ENCODE measurements at regions not wholly inside any gene's neighbourhood (a gene's known extent, or its start where the extent isn't known, plus 50 kb on each side); places are given as distances from the start of the nearest gene placed in this dataset.

GRCh38 chr4:179536694-179537093 is 2094.5 kb upstream of the AGA start:
- Mint-ChIP-seq H3K27ac (ENCODE audit: unreplicated experiment) (no peak overlapping the region), H3K36me3 (ENCODE audit: unreplicated experiment) (no peaks in the 10 kb centered on the region), H3K4me3 (ENCODE audit: unreplicated experiment) (no peak overlapping the region), H3K4me1 (ENCODE audit: unreplicated experiment) (peaks cover 3% of the 10 kb centered on the region), H3K27me3 (ENCODE audit: unreplicated experiment) (peaks cover 4% of the 10 kb centered on the region), H3K9me3 (ENCODE audit: unreplicated experiment) (no peaks in the 10 kb centered on the region)
- no peak for TF ChIP-seq CTCF (IDR thresholded peaks at IDR 0.05)
- no peak for DNase-seq (ENCODE audit: extremely low spot score, unreplicated experiment)

- DNase-seq (ENCODE audit: extremely low spot score, unreplicated experiment): no peak
- peaks cover 8% of the 10 kb centered on the region for H3K27me3 Mint-ChIP-seq (ENCODE audit: unreplicated experiment)
- no peaks in the 10 kb centered on the region for H3K9me3 Mint-ChIP-seq (ENCODE audit: unreplicated experiment)
- TF ChIP-seq CTCF (IDR thresholded peaks at IDR 0.05): no peak
- no peaks in the 10 kb centered on the region for H3K36me3 Mint-ChIP-seq (ENCODE audit: unreplicated experiment)
- H3K4me3 Mint-ChIP-seq (ENCODE audit: unreplicated experiment): no peak overlapping the region
- H3K27ac Mint-ChIP-seq (ENCODE audit: unreplicated experiment): no peak overlapping the region
- no peaks in the 10 kb centered on the region for H3K4me1 Mint-ChIP-seq (ENCODE audit: unreplicated experiment)
These were observed 2097.4 kb upstream of the AGA start for GRCh38 chr4:179539641-179540040.

GRCh38 chr4:179543771-179544170 is 2101.5 kb upstream of the AGA start:
- TF ChIP-seq CTCF (IDR thresholded peaks at IDR 0.05): no peak
- DNase-seq (ENCODE audit: extremely low spot score, unreplicated experiment): no peak
- Mint-ChIP-seq H3K4me1 (ENCODE audit: unreplicated experiment) (no peaks in the 10 kb centered on the region), H3K36me3 (ENCODE audit: unreplicated experiment) (no peaks in the 10 kb centered on the region), H3K27ac (ENCODE audit: unreplicated experiment) (no peak overlapping the region), H3K4me3 (ENCODE audit: unreplicated experiment) (no peak overlapping the region), H3K27me3 (ENCODE audit: unreplicated experiment) (peaks cover 8% of the 10 kb centered on the region), H3K9me3 (ENCODE audit: unreplicated experiment) (peaks cover 4% of the 10 kb centered on the region)

GRCh38 chr4:179544496-179544895 is 2102.3 kb upstream of the AGA start:
- TF ChIP-seq CTCF (IDR thresholded peaks at IDR 0.05): no peak
- no peak overlapping the region for H3K4me3 Mint-ChIP-seq (ENCODE audit: unreplicated experiment)
- peaks cover 8% of the 10 kb centered on the region for H3K27me3 Mint-ChIP-seq (ENCODE audit: unreplicated experiment)

GRCh38 chr4:179552131-179552530 is 2109.9 kb upstream of the AGA start:
- Mint-ChIP-seq H3K27me3 (ENCODE audit: unreplicated experiment) (no peaks in the 10 kb centered on the region), H3K9me3 (ENCODE audit: unreplicated experiment) (peaks cover 4% of the 10 kb centered on the region), H3K4me3 (ENCODE audit: unreplicated experiment) (no peak overlapping the region), H3K36me3 (ENCODE audit: unreplicated experiment) (no peaks in the 10 kb centered on the region), H3K27ac (ENCODE audit: unreplicated experiment) (no peak overlapping the region), H3K4me1 (ENCODE audit: unreplicated experiment) (no peaks in the 10 kb centered on the region)
- no peak for TF ChIP-seq CTCF (IDR thresholded peaks at IDR 0.05)
- DNase-seq (ENCODE audit: extremely low spot score, unreplicated experiment): no peak

More at GRCh38 chr4:179544496-179544895, 2102.3 kb upstream of the AGA start:
- Mint-ChIP-seq H3K27ac (ENCODE audit: unreplicated experiment) (no peak overlapping the region), H3K36me3 (ENCODE audit: unreplicated experiment) (no peaks in the 10 kb centered on the region), H3K4me1 (ENCODE audit: unreplicated experiment) (no peaks in the 10 kb centered on the region), H3K9me3 (ENCODE audit: unreplicated experiment) (peaks cover 4% of the 10 kb centered on the region)
- no peak for DNase-seq (ENCODE audit: extremely low spot score, unreplicated experiment)

Measured in osteocyte (in vitro differentiated cells).